Kidney (tissue), 13 donors: ENCODE measurements at regions not wholly inside any gene's neighbourhood (a gene's known extent, or its start where the extent isn't known, plus 50 kb on each side); places are given as distances from the start of the nearest gene placed in this dataset.

Experiments
- DNase-seq, 5 donors: peaks; one replicate each; pipeline ENCODE4 v3.0.0-alpha.2; 2013 to 2020
- FAIRE-seq: peaks from 2 replicates; lab custom pipeline; 2012; peaks lifted over from hg19 to GRCh38; lab: Jason Lieb, UNC
- H3K27ac ChIP-seq, 2 donors: one replicate each; pipeline ENCODE4 v1.7.0; 2013; ENCODE audit warnings: low read depth in 2 of 2, low read length in 2 of 2, inconsistent platforms in 1 of 2
- H3K27me3 ChIP-seq: one replicate; pipeline ENCODE4 v1.7.1; 2013; ENCODE audit warnings: low read length, inconsistent platforms; ENCODE audit not compliant: control insufficient read depth, insufficient read depth
- H3K36me3 ChIP-seq, 3 donors: one replicate each; pipeline versions ENCODE4 v1.7.0 to v1.7.1; 2013; ENCODE audit warnings: low read length in 3 of 3, control low read depth in 1 of 3, inconsistent platforms in 1 of 3; ENCODE audit not compliant: insufficient read depth in 3 of 3, control insufficient read depth in 2 of 3
- H3K4me1 ChIP-seq, 3 donors: one replicate each; pipeline versions ENCODE4 v1.7.0 to v1.7.1; 2013; ENCODE audit warnings: low read length in 3 of 3, inconsistent platforms in 1 of 3, low read depth in 1 of 3; ENCODE audit not compliant: control insufficient read depth in 2 of 3, insufficient read depth in 2 of 3
- H3K4me3 ChIP-seq, 3 donors: one replicate each; pipeline versions ENCODE4 v1.7.0 to v1.8.1; 2013; ENCODE audit warnings: low read length in 3 of 3, control low read depth in 1 of 3, inconsistent platforms in 1 of 3
- H3K9ac ChIP-seq, 3 donors: one replicate each; pipeline versions ENCODE4 v1.7.0 to v1.7.1; 2013; ENCODE audit warnings: low read length in 3 of 3, control low read depth in 1 of 3, inconsistent platforms in 1 of 3
- H3K9me3 ChIP-seq, 3 donors: one replicate each; pipeline versions ENCODE4 v1.7.0 to v1.7.1; 2013; ENCODE audit warnings: low read length in 3 of 3, control low read depth in 1 of 3, inconsistent platforms in 1 of 3; ENCODE audit not compliant: control insufficient read depth in 2 of 3, insufficient read depth in 1 of 3
- intact Hi-C: fragments of 100-400 bp; cut with DNase I; formaldehyde crosslinking; loops from one replicate; pipeline ENCODE4 v1.11.1; 2022
- TF ChIP-seq, protein P1 (sequence below): IDR thresholded peaks from 3 replicates; pipeline ENCODE4 v1.5.1; 2012; ENCODE audit warnings: mild to moderate bottlenecking, moderate library complexity, borderline replicate concordance; ENCODE audit not compliant: insufficient read depth; ENCODE audit errors: extremely low read depth
- donor health status: control.
- donor health status: control.
- donor health status: control.
- donor health status: control.
- donor health status: control.
- donor health status: DM: yes; HTN: yes; CAD: no.
- donor health status: Normal renal cell carcinoma (clear cell type).

DNA sequence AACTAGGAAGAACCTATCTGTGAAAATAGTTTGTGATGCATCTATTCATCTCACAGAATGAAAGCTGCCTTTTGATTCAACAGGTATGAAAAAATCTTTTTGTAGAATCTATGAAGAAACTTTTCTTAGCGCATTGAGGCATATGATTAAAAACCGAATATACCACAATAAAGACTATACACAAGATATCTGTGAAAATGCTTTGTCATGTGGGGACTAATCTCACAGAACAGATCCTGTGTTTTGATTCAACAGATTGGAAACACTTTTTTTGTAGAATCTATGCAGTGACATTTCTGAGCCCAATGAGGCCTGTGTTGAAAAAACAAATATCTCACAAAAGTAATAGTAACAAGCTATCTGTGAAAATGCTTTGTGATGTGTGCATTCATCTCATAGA is 2247.5 kb downstream of the TP53TG3F start:
- peaks cover 0 to 12% (median 4%) of the 10 kb centered on the region in 3 donors for H3K9me3 ChIP-seq
- TF ChIP-seq, protein P1, sequence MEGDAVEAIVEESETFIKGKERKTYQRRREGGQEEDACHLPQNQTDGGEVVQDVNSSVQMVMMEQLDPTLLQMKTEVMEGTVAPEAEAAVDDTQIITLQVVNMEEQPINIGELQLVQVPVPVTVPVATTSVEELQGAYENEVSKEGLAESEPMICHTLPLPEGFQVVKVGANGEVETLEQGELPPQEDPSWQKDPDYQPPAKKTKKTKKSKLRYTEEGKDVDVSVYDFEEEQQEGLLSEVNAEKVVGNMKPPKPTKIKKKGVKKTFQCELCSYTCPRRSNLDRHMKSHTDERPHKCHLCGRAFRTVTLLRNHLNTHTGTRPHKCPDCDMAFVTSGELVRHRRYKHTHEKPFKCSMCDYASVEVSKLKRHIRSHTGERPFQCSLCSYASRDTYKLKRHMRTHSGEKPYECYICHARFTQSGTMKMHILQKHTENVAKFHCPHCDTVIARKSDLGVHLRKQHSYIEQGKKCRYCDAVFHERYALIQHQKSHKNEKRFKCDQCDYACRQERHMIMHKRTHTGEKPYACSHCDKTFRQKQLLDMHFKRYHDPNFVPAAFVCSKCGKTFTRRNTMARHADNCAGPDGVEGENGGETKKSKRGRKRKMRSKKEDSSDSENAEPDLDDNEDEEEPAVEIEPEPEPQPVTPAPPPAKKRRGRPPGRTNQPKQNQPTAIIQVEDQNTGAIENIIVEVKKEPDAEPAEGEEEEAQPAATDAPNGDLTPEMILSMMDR: no peak
- FAIRE-seq: no peak

DNA sequence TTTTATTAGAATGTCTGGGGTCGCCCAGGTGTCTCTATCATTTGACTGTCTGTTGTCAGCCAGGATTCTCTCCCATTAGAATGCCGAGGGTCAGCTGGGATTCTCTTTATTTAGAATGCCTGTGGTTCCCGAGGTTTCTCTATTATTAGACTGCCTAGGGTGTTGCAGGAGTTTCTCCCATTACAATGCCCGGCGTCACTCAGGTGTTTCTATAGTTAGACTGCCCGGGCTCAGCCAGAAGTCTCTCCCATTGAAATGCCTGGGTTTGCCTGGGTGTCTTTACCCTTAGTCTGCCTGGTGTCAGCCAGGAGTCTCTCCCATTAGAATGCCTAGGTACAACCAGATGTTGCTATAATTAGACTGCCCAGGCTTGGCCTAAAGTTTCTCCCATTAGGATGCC is 2252.0 kb downstream of the TP53TG3F start:
- intact Hi-C loops: no loop called here
- Histone ChIP-seq H3K4me1 (no peaks in the 10 kb centered on the region), H3K9ac (no peak overlapping the region), H3K27ac (no peak overlapping the region), H3K36me3 (no peaks in the 10 kb centered on the region), H3K9me3 (peaks cover 0 to 30% (median 3%) of the 10 kb centered on the region in 3 donors), H3K4me3 (no peak overlapping the region), H3K27me3 (no peaks in the 10 kb centered on the region)
- TF ChIP-seq, protein P1: no peak
- FAIRE-seq: no peak
- no peak for DNase-seq

More for the DNA sequence above, 2247.5 kb downstream of the TP53TG3F start:
- DNase-seq: no peak
- intact Hi-C loops: no loop called here
- Histone ChIP-seq H3K27me3 (no peaks in the 10 kb centered on the region), H3K27ac (no peak overlapping the region), H3K9ac (no peak overlapping the region), H3K4me1 (no peaks in the 10 kb centered on the region), H3K36me3 (no peaks in the 10 kb centered on the region), H3K4me3 (no peak overlapping the region)

DNA sequence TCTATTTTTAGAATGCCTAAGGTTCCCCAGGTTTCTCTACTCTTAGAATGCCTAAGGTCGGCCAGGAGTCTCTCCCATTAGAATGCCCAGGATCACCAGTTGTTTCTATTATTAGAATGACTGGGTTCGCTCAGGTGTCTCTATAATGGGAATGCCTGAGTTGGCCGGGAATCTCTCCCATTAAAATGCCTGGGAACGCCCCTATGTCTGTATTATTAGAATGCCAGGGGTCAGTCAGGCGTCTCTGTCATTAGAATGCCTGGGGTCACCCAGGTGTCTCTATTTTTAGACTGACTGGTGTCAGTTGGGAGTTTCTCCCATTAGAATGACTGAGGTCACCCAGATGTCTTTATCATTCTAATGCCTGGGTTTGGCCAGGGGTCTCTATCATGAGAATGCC is 2252.5 kb downstream of the TP53TG3F start:
- no peaks in the 10 kb centered on the region for H3K36me3 ChIP-seq
- intact Hi-C loops: no loop called here

More for the DNA sequence above, 2252.5 kb downstream of the TP53TG3F start:
- Histone ChIP-seq H3K9ac (no peak overlapping the region), H3K4me1 (no peaks in the 10 kb centered on the region), H3K4me3 (no peak overlapping the region), H3K27ac (no peak overlapping the region), H3K9me3 (peaks cover 0 to 26% (median 3%) of the 10 kb centered on the region in 3 donors), H3K27me3 (no peaks in the 10 kb centered on the region)
- TF ChIP-seq, protein P1: no peak
- no peak for FAIRE-seq
- DNase-seq: no peak
